Activated T-cell treated with anti-CD3 and anti-CD28 coated beads, Interleukin-2, amount 50 U/mL, for 72 hours (primary cell): ENCODE measurements at regions not wholly inside any gene's neighbourhood (a gene's known extent, or its start where the extent isn't known, plus 50 kb on each side); places are given as distances from the start of the nearest gene placed in this dataset.
"Not testable (repeated sequence)": the region's sequence is repeated elsewhere in the genome, so short reads cannot be mapped to it uniquely, and the experiment has no call there.

Experiments
- ATAC-seq, 2 donors: fragments of 150-1000 bp; cut with Tn5 transposase; replicated peaks in 1 of 2; 2 replicates each; pipeline ENCODE4 v1.10.0; 2021; ENCODE audit warnings: moderate library complexity in 2 of 2, mild to moderate bottlenecking in 1 of 2
- DNase-seq, 2 donors: peaks; one replicate each; pipeline ENCODE4 v3.0.0; 2021 to 2022; ENCODE audit warnings: mixed read lengths in 1 of 2
- H3K27ac Mint-ChIP-seq: one replicate; pipeline ENCODE4 v1.8.0; 2022; ENCODE audit warnings: mild to moderate bottlenecking, moderate library complexity, mixed read lengths
- H3K27me3 Mint-ChIP-seq: one replicate; pipeline ENCODE4 v1.8.0; 2022; ENCODE audit warnings: low read depth, mixed read lengths
- H3K36me3 Mint-ChIP-seq, 2 donors: one replicate each; pipeline ENCODE4 v1.8.0; 2022; ENCODE audit warnings: mixed read lengths in 2 of 2, mild to moderate bottlenecking in 1 of 2; ENCODE audit not compliant: insufficient read depth in 2 of 2
- H3K4me1 Mint-ChIP-seq: one replicate; pipeline ENCODE4 v1.8.0; 2022; ENCODE audit warnings: low read depth, mixed read lengths
- H3K4me3 Mint-ChIP-seq, 2 donors: one replicate each; pipeline ENCODE4 v1.8.0; 2022; ENCODE audit warnings: mild to moderate bottlenecking in 2 of 2, mixed read lengths in 2 of 2, moderate library complexity in 2 of 2
- H3K9me3 Mint-ChIP-seq, 2 donors: one replicate each; pipeline ENCODE4 v1.8.0; 2022; ENCODE audit warnings: mixed read lengths in 2 of 2

DNA sequence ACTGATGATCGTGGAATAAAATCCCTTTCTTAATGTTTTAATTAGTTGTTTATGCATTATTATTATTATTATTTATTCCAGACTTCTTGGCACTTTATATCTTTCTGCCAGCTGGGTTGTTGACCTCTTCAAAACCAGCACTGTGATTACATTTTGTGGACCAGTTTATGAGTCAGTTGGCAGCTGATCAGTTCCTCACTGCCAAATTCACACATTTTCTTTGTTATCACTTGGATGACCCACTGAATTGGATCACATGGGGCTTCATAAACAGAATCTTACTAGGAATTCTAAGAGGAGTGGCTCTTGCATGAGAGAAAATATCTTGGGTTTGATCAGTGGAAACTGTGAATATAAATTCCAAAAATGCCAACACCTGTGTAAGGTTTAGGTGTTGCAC, 321.8 kb upstream of the SPRED2 start:
- Mint-ChIP-seq H3K9me3 (peaks cover 6 to 11% of the 10 kb centered on the region in 2 donors), H3K4me3 (no peak overlapping the region), H3K27me3 (no peaks in the 10 kb centered on the region), H3K36me3 (peaks cover 0 to 3% of the 10 kb centered on the region in 2 donors), H3K4me1 (no peaks in the 10 kb centered on the region), H3K27ac (no peak overlapping the region)
- ATAC-seq, result no peak
- DNase-seq, result no peak

DNA sequence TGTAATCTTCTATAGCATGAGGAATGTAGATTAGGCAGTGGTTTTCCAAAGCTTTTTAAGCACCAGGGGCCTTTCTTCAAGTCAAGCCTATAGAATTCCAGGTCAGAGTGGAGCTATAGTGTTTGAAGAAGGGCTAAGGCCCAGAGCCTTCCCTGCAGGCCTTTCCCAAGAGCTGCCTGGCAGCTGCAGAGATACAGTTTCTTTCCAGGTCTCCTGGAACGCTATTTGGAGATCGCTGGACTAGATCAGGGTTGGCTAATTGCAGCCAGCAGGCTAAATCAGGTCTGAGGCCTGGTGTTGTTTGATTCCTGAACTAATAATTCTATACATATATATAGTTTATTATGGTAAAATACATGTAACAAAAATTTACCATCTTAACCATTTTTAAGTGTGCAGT, 319.0 kb upstream of the SPRED2 start:
- no peak for DNase-seq
- peaks cover 0 to 1% of the 10 kb centered on the region in 2 donors for H3K9me3 Mint-ChIP-seq
- ATAC-seq, result no peak
- no peaks in the 10 kb centered on the region for H3K27me3 Mint-ChIP-seq
- H3K27ac Mint-ChIP-seq, result no peak overlapping the region
- no peaks in the 10 kb centered on the region for H3K36me3 Mint-ChIP-seq
- H3K4me3 Mint-ChIP-seq, result no peak overlapping the region
- H3K4me1 Mint-ChIP-seq, result no peaks in the 10 kb centered on the region

DNA sequence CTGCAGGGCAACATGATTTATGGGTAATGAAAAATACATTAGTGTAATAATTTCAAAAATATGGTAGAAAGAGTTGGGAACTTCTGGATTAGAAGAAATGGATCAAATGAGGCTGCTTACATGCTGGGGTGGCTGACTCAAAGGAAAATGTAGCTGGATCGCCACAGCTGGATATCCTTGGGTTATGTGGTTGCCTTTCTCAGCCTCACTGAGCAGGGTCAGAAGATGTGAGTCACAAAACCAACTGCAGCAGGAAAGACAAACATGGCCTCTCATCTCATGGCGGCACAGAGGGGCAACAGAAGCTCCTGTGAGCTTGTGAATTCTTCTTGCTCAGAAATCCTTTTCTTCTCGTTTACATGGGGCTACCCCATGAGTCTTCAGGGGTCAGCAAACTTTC, 317.1 kb upstream of the SPRED2 start:
- ATAC-seq (no peak), DNase-seq (no peak)
- Mint-ChIP-seq H3K4me1 (no peaks in the 10 kb centered on the region), H3K4me3 (no peak overlapping the region), H3K9me3 (peaks cover 0 to 4% of the 10 kb centered on the region in 2 donors), H3K27me3 (no peaks in the 10 kb centered on the region), H3K27ac (no peak overlapping the region), H3K36me3 (no peaks in the 10 kb centered on the region)

DNA sequence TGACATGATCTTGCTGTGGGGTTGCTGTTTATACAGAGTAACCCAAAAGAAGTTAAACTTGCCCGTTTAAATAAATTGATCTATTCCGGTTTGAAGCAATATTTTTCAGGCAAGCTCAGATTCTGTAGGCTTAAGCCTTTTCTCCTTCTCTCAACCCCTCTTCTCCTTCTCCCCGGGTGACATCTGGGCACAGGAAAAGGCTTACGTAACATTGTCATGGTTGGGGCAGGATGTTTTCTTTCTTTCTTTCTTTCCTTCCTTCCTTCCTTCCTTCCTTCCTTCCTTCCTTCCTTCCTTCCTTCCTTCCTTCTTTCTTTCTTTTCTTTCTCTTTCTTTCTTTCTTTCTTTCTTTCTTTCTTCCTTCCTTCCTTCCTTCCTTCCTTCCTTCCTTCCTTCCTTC, 315.5 kb upstream of the SPRED2 start:
- H3K4me1 Mint-ChIP-seq, H3K4me3 Mint-ChIP-seq, H3K27me3 Mint-ChIP-seq, DNase-seq, H3K9me3 Mint-ChIP-seq, H3K36me3 Mint-ChIP-seq, ATAC-seq, H3K27ac Mint-ChIP-seq: not testable (repeated sequence)

DNA sequence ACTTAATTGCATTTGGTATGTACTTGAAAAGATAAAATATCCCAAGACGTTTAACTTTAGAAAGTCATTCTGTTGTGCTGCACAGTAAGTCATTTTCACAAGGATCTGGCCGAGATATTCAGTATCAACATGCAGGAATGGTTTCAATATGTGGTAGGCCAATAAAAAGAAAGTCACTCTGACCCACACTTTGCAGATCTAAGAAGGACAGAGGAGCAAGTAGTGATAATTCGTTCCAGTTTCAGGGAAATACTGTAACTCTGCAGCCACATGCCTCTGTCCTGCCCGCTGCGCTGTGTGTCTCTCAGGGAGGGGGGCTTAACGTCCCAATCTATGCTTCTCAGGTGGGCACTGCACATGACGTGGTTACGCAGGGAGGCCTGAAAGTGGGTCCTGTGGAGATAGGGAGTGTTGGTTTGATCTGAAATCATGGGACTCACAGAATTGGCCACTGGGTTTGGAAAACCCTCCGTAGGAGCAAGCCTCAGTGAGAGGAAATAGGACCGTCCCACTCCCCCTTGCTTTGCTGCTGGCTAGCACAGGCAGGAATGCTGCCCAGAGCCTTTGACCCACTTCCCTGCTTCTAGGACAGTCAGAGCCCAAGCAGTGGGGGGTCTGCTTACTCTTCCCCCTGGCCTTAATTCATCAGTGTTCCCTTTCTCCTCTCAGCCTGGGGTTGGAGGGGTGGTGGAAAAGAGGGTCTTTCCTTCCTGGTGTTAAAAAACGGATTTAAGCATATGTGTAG, 314.7 kb upstream of the SPRED2 start:
- H3K9me3 Mint-ChIP-seq, result peaks cover 0 to 4% of the 10 kb centered on the region in 2 donors
- DNase-seq (no peak), ATAC-seq (no peak)
- no peak overlapping the region for H3K27ac Mint-ChIP-seq
- no peak overlapping the region for H3K4me3 Mint-ChIP-seq
- H3K4me1 Mint-ChIP-seq, result no peaks in the 10 kb centered on the region
- no peaks in the 10 kb centered on the region for H3K27me3 Mint-ChIP-seq
- no peaks in the 10 kb centered on the region for H3K36me3 Mint-ChIP-seq

DNA sequence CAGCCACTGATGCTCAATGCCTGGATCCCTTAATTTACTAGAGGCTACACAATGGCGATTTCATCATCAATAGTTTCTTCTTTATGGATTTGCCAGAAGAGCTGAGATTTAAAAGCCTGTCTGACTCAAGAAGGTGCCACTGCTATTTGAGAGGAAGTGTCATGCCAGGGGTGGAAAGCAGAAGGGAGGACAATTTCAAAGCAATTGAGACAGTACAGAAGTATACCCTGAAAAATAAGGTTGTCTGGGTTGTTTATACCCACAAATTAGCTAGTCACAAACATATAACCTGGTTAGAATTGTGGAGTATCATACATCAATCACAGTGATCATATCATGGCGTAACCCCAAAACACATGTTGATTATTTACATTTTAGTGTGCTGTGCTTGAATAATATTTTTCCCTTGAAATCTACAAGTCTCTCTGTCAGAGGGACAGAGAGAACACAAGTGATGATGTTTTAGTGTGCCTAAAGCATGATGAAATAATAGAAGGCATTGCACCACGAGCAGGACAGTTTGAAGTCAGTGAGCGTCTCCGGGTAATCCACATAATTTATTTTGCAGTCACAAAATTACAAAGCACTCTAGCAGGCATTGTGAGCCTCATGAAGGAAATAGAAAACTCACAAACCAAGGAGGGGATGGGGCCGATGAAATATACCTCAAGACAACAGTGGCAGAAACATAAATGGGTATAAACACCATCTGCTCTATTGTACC, 312.2 kb upstream of the SPRED2 start:
- Mint-ChIP-seq H3K4me1 (no peaks in the 10 kb centered on the region), H3K9me3 (peaks cover 0 to 8% of the 10 kb centered on the region in 2 donors), H3K36me3 (no peaks in the 10 kb centered on the region), H3K27ac (no peak overlapping the region), H3K27me3 (no peaks in the 10 kb centered on the region), H3K4me3 (no peak overlapping the region)
- ATAC-seq (no peak), DNase-seq (no peak)

DNA sequence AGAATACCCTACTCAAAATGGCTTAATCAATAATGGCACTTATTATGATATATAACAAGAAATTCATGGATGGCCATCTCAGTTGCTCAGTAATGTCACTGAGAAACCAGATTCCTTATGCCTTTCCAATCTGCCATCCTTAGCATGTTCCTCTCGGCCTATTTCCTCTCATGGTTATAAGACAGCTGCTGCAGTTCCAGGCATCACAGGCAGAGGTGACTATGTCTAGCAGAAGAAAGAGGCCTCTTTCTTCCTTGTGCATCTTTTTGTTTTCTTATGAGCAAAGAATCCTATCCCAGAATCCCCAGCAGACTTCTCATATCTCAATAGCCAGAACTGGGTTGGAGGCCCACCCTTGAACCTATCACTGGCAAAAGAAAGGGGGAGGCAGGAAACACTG, 310.6 kb upstream of the SPRED2 start:
- no peak for ATAC-seq
- Mint-ChIP-seq H3K4me1 (no peaks in the 10 kb centered on the region), H3K27ac (no peak overlapping the region), H3K9me3 (peaks cover 0 to 6% of the 10 kb centered on the region in 2 donors), H3K36me3 (no peaks in the 10 kb centered on the region), H3K4me3 (no peak overlapping the region), H3K27me3 (no peaks in the 10 kb centered on the region)
- DNase-seq, result no peak

DNA sequence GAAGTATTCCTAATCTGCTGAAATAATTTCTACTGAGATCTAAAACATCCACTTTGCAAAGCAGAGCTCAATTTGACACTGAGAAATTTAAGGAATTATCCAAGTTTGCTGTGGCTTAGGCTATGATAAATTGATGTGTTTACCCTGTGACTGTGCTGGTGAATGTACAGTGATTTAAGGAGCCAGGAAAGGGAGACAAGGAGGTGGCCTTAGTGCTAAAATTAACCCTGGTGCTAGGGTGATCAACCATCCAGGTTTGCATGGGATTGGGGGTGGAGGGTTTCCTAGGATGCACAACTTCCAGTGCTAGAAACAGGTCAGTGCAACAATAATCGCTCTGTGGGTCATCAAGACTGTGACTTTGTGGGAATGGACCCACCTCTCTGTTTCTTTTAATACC, 307.5 kb upstream of the SPRED2 start:
- H3K36me3 Mint-ChIP-seq, result no peaks in the 10 kb centered on the region
- DNase-seq (no peak), ATAC-seq (no peak)
- no peak overlapping the region for H3K4me3 Mint-ChIP-seq
- H3K4me1 Mint-ChIP-seq, result no peaks in the 10 kb centered on the region
- H3K9me3 Mint-ChIP-seq, result peaks cover 0 to 4% of the 10 kb centered on the region in 2 donors
- peaks cover 4% of the 10 kb centered on the region for H3K27me3 Mint-ChIP-seq
- no peak overlapping the region for H3K27ac Mint-ChIP-seq

DNA sequence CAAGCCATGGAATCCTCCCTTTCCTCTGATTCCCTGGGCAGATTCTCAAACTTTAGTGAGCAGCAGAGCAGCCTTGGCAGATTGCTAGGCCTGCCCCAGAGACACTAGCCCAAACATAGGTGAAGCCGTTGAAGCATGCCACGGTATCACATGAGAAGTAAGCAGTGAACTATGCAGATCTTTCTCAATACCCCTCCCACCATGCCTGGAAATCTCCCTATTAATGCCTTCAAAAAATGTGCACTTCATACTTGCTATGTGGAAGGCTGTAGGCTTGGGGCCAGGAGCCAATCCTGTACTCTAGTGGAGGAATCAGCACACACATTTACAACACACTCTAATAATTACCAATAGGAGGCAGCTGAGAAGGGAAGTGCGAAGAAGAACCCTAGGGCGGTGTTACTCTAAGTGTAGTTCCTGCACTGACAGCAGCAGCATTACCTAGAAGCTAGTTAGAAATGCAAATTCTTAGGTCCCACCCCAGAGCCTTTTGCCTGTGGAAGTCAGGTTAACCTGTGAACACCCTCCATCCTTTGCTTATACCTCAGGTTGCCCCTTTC, 305.1 kb upstream of the SPRED2 start:
- Mint-ChIP-seq H3K36me3 (no peaks in the 10 kb centered on the region), H3K27ac (no peak overlapping the region), H3K4me1 (no peaks in the 10 kb centered on the region), H3K9me3 (peaks cover 0 to 4% of the 10 kb centered on the region in 2 donors), H3K4me3 (no peak overlapping the region), H3K27me3 (peaks cover 6% of the 10 kb centered on the region)
- DNase-seq (no peak), ATAC-seq (no peak)

DNA sequence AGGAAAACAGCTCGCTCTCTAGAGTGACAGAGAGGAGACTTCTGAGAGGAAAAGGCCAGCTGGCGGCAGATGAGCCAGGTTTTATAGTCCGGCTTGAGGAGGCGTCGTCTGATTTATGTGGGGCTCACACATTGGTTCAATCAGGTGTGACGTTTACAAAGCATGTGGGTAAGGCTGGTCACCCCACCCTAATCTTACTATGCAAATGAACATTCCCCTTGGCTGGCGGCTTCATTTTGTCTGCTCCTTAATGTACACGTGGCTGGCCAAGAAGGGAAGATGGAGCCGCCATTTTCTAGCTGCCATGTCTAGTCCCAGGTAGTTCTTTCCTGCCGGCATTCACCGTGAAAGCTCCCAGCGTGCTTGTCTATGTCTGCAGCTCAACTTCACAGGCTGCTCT, 299.1 kb upstream of the SPRED2 start:
- no peaks in the 10 kb centered on the region for H3K4me1 Mint-ChIP-seq
- H3K36me3 Mint-ChIP-seq, result no peaks in the 10 kb centered on the region
- H3K27ac Mint-ChIP-seq, result no peak overlapping the region
- no peak for ATAC-seq
- H3K9me3 Mint-ChIP-seq, result no peaks in the 10 kb centered on the region
- DNase-seq, result no peak
- H3K27me3 Mint-ChIP-seq, result peaks cover 6% of the 10 kb centered on the region
- H3K4me3 Mint-ChIP-seq, result no peak overlapping the region

DNA sequence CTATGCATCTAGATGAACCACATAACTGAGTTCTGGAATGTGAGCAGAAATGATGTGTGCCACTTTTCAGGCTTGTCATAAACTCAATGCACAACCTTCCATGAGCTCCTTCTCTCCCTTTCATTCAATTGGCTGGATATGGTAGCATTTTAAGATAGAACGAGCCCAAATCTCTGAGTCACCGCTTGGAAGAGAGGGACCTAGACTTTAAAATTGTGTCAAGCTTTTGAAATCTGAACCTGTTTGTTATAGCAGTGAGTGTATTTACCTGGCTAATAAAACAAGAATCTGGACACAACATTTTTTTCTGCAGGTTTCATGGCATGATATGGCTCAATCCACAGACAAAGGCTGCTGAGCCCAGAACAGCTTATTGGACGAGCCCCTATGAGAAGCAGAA, 297.8 kb upstream of the SPRED2 start:
- ATAC-seq (no peak), DNase-seq (no peak)
- Mint-ChIP-seq H3K4me3 (no peak overlapping the region), H3K4me1 (no peaks in the 10 kb centered on the region), H3K9me3 (no peaks in the 10 kb centered on the region), H3K27ac (no peak overlapping the region), H3K36me3 (no peaks in the 10 kb centered on the region), H3K27me3 (peaks cover 5% of the 10 kb centered on the region)

DNA sequence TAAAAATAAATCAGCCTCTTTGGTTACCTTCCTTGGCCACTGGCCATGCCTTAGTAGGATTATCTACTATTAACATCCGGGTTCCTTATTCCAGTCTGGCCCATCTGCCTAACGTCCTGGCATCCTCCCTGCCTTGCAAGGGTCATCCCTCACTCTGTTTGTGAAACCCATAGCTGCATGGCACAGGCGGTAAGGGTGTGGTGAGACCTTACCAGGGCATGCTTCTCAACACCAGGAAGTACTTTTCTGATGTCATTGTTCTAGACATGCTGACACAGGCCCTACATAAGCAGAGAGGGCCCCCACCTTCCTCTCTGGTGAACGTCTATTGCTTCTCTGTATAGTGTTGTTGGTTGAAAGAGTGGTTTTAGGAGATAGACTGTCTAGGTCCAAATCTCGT, 296.8 kb upstream of the SPRED2 start:
- ATAC-seq (no peak), DNase-seq (no peak)
- no peak overlapping the region for H3K27ac Mint-ChIP-seq
- H3K27me3 Mint-ChIP-seq, result no peaks in the 10 kb centered on the region
- no peaks in the 10 kb centered on the region for H3K9me3 Mint-ChIP-seq
- H3K36me3 Mint-ChIP-seq, result no peaks in the 10 kb centered on the region
- no peak overlapping the region for H3K4me3 Mint-ChIP-seq
- no peaks in the 10 kb centered on the region for H3K4me1 Mint-ChIP-seq

DNA sequence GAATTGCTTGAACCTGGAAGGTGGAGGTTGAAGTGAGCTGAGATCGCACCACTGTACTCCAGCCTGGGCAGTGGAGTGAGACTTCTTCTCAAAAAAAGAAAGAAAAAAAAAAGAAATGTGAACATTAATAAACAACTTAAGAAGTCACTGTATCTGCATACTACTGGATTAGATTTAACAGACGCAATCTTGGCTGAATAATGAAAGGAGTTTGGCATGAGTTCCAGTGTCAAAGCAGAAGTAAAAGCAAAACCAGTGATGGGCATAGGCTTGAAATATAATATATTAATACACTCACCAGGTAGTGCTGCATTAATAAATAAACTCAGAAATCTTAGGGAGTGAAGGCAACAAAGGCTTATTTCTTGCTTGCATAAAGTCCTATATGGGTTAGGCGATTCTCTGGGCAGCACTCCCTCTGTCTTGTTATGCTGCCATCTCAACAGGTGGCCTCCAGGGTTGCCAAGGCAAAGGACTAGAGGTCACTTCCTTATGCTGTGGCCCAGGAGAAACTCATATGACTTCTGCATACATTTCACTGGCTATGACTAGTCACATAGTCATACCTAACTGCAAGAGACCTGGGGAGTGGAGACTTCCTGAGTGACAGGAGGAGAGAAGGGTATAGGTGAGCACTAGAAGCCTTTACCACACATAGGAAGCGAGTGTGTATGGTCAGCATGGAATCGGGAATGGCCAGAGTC, 296.2 kb upstream of the SPRED2 start:
- Mint-ChIP-seq H3K4me3 (no peak overlapping the region), H3K27me3 (no peaks in the 10 kb centered on the region), H3K9me3 (no peaks in the 10 kb centered on the region), H3K27ac (no peak overlapping the region), H3K4me1 (no peaks in the 10 kb centered on the region), H3K36me3 (no peaks in the 10 kb centered on the region)
- DNase-seq, result no peak
- ATAC-seq, result no peak
